Progenitor cell of endocrine pancreas (in vitro differentiated cells): ENCODE measurements at regions not wholly inside any gene's neighbourhood (a gene's known extent, or its start where the extent isn't known, plus 50 kb on each side); places are given as distances from the start of the nearest gene placed in this dataset.
A peak's percentile ranks its signal among the peaks of the same experiment; 100 is the strongest.

Experiments used
- DNase-seq: peaks from one replicate; pipeline ENCODE4 v3.0.0; 2021; ENCODE audit warnings: low spot score; ENCODE audit not compliant: unreplicated experiment
- H3K27ac Mint-ChIP-seq: 2 replicates; pipeline ENCODE4 v1.8.0; 2021; ENCODE audit warnings: mild to moderate bottlenecking, moderate library complexity, mixed read lengths
- H3K27me3 Mint-ChIP-seq: 2 replicates; pipeline ENCODE4 v1.8.0; 2021; ENCODE audit warnings: mixed read lengths
- H3K36me3 Mint-ChIP-seq: 2 replicates; pipeline ENCODE4 v1.8.0; 2022; ENCODE audit warnings: mixed read lengths; ENCODE audit not compliant: insufficient read depth
- H3K4me1 Mint-ChIP-seq: 2 replicates; pipeline ENCODE4 v1.8.0; 2021; ENCODE audit warnings: low read depth, mixed read lengths
- H3K4me3 Mint-ChIP-seq: 2 replicates; pipeline ENCODE4 v1.8.0; 2021; ENCODE audit warnings: low read depth, mild to moderate bottlenecking, moderate library complexity, mixed read lengths
- H3K9me3 Mint-ChIP-seq: 2 replicates; pipeline ENCODE4 v1.8.0; 2021; ENCODE audit warnings: low read depth, mixed read lengths
- CTCF ChIP-seq: fragments of 200-600 bp; sonication (generic); IDR thresholded peaks from one replicate; pipeline ENCODE4 v1.5.0; 2021; ENCODE audit warnings: antibody characterized with exemption, mild to moderate bottlenecking; ENCODE audit not compliant: unreplicated experiment

GRCh38 chr2:8030573-8031303 lies 651.1 kb upstream of the ID2 start:
- peaks cover 2% of the 10 kb centered on the region for H3K27me3 Mint-ChIP-seq
- TF ChIP-seq CTCF: no peak
- no peak for DNase-seq
- H3K9me3 Mint-ChIP-seq: no peaks in the 10 kb centered on the region
- no peaks in the 10 kb centered on the region for H3K36me3 Mint-ChIP-seq
- H3K4me1 Mint-ChIP-seq: no peaks in the 10 kb centered on the region
- no peak overlapping the region for H3K27ac Mint-ChIP-seq
- no peak overlapping the region for H3K4me3 Mint-ChIP-seq

GRCh38 chr2:8031370-8031769 lies 650.5 kb upstream of the ID2 start:
- no peaks in the 10 kb centered on the region for H3K36me3 Mint-ChIP-seq
- no peaks in the 10 kb centered on the region for H3K4me1 Mint-ChIP-seq
- H3K4me3 Mint-ChIP-seq: no peak overlapping the region

GRCh38 chr2:8033546-8034096 lies 648.2 kb upstream of the ID2 start:
- no peak for DNase-seq
- TF ChIP-seq CTCF: no peak
- H3K9me3 Mint-ChIP-seq: no peaks in the 10 kb centered on the region
- H3K4me1 Mint-ChIP-seq: no peaks in the 10 kb centered on the region
- H3K4me3 Mint-ChIP-seq: no peak overlapping the region
- no peaks in the 10 kb centered on the region for H3K36me3 Mint-ChIP-seq
- no peaks in the 10 kb centered on the region for H3K27me3 Mint-ChIP-seq
- H3K27ac Mint-ChIP-seq: no peak overlapping the region

More at GRCh38 chr2:8031370-8031769, 650.5 kb upstream of the ID2 start:
- TF ChIP-seq CTCF: no peak
- Mint-ChIP-seq H3K27ac (no peak overlapping the region), H3K27me3 (peaks cover 2% of the 10 kb centered on the region), H3K9me3 (no peaks in the 10 kb centered on the region)
- no peak for DNase-seq

GRCh38 chr2:8036366-8036765 lies 645.5 kb upstream of the ID2 start:
- H3K4me3 Mint-ChIP-seq: no peak overlapping the region
- no peak overlapping the region for H3K27ac Mint-ChIP-seq
- no peak for DNase-seq
- H3K9me3 Mint-ChIP-seq: no peaks in the 10 kb centered on the region
- no peaks in the 10 kb centered on the region for H3K4me1 Mint-ChIP-seq
- H3K36me3 Mint-ChIP-seq: no peaks in the 10 kb centered on the region
- H3K27me3 Mint-ChIP-seq: no peaks in the 10 kb centered on the region
- no peak for TF ChIP-seq CTCF

GRCh38 chr2:8039732-8040131 lies 642.1 kb upstream of the ID2 start:
- Mint-ChIP-seq H3K27ac (peak overlapping the region; percentile 5), H3K4me1 (no peaks in the 10 kb centered on the region), H3K9me3 (peaks cover 3% of the 10 kb centered on the region), H3K27me3 (peaks cover 4% of the 10 kb centered on the region), H3K4me3 (no peak overlapping the region), H3K36me3 (no peaks in the 10 kb centered on the region)
- no peak for TF ChIP-seq CTCF
- no peak for DNase-seq
